ENCODE measurements at regions not wholly inside any gene's neighbourhood (a gene's known extent, or its start where the extent isn't known, plus 50 kb on each side); places are given as distances from the start of the nearest gene placed in this dataset.

DNA sequence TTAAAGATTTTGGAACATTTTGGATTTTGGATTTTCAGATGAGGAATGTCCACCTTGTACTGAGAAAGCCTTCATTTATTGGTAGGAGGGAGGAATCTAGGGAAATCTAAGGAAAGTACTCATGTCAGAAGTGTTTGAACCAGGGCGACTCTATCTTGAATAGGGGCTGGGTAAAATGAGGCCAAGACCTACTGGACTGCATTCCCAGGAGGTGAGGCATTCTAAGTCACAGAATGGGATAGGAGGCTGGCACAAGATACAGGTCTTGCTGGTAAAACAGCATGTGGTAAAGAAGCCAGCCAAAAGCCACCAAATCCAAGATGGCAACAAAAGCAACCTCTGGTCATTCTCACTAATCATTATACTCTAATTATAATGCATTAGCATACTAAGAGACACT lies 118.9 kb downstream of the MXRA5 start:
- H3K27ac Mint-ChIP-seq: no peak overlapping the region
- H3K4me3 Mint-ChIP-seq: no peak overlapping the region
- H3K27ac ChIP-seq (ENCODE audit: low read depth in 1 of 2, low read length in 2 of 2): no peak overlapping the region
- POLR2A ChIA-PET: no interaction called here
- no peak for ATAC-seq (ENCODE audit: poor library complexity)
- H3K9me3 Mint-ChIP-seq: no peaks in the 10 kb centered on the region
- DNase-seq: no peak
- no peaks in the 10 kb centered on the region for H3K27me3 Mint-ChIP-seq
- intact Hi-C loops (cut with DNase I, micrococcal nuclease): no loop called here
- H3K36me3 ChIP-seq (ENCODE audit: insufficient read depth, low read length): no peaks in the 10 kb centered on the region
- H3K9me3 ChIP-seq (ENCODE audit: control insufficient read depth in 1 of 2, insufficient read depth in 1 of 2, low read length in 2 of 2): no peaks in the 10 kb centered on the region
- TF ChIP-seq, protein P1, sequence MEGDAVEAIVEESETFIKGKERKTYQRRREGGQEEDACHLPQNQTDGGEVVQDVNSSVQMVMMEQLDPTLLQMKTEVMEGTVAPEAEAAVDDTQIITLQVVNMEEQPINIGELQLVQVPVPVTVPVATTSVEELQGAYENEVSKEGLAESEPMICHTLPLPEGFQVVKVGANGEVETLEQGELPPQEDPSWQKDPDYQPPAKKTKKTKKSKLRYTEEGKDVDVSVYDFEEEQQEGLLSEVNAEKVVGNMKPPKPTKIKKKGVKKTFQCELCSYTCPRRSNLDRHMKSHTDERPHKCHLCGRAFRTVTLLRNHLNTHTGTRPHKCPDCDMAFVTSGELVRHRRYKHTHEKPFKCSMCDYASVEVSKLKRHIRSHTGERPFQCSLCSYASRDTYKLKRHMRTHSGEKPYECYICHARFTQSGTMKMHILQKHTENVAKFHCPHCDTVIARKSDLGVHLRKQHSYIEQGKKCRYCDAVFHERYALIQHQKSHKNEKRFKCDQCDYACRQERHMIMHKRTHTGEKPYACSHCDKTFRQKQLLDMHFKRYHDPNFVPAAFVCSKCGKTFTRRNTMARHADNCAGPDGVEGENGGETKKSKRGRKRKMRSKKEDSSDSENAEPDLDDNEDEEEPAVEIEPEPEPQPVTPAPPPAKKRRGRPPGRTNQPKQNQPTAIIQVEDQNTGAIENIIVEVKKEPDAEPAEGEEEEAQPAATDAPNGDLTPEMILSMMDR (IDR thresholded peaks at IDR 0.05): no peak
- H3K4me1 Mint-ChIP-seq (ENCODE audit: low read depth): no peaks in the 10 kb centered on the region
- CTCF ChIA-PET: no interaction called here
- no peaks in the 10 kb centered on the region for H3K27me3 ChIP-seq (ENCODE audit: control insufficient read depth in 1 of 2, insufficient read depth in 2 of 2, low read length in 2 of 2)
- no peak overlapping the region for H3K4me3 ChIP-seq (ENCODE audit: low read length)
- no peaks in the 10 kb centered on the region for H3K4me1 ChIP-seq (ENCODE audit: insufficient read depth, low read length)
- no peaks in the 10 kb centered on the region for H3K36me3 Mint-ChIP-seq (ENCODE audit: low read depth)

DNA sequence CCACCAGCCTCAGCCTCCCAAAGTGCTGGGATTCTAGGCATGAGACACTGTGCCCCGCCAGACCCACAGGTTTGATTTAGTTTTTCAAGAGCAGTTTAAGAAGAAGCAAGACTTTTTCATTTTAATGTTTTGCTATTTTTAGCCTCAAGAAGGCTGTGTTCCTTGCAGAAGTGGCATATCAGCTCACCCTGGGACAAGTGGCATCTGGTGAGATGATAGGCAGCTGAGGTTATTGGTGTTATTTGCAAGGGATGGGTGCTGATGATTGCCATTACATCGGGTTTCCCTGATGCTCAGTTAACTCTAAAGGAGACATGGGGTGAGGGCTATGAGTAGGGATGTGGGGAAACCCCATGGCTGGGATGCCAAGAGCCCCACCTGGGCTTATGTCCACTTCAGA lies 120.4 kb downstream of the MXRA5 start:
- Mint-ChIP-seq H3K27ac (no peak overlapping the region), H3K4me1 (ENCODE audit: low read depth) (no peaks in the 10 kb centered on the region), H3K27me3 (no peaks in the 10 kb centered on the region), H3K4me3 (no peak overlapping the region), H3K9me3 (no peaks in the 10 kb centered on the region), H3K36me3 (ENCODE audit: low read depth) (no peaks in the 10 kb centered on the region)
- Histone ChIP-seq H3K4me1 (ENCODE audit: insufficient read depth, low read length) (no peaks in the 10 kb centered on the region), H3K27me3 (ENCODE audit: control insufficient read depth in 1 of 2, insufficient read depth in 2 of 2, low read length in 2 of 2) (no peaks in the 10 kb centered on the region), H3K9me3 (ENCODE audit: control insufficient read depth in 1 of 2, insufficient read depth in 1 of 2, low read length in 2 of 2) (no peaks in the 10 kb centered on the region), H3K4me3 (ENCODE audit: low read length) (no peak overlapping the region), H3K27ac (ENCODE audit: low read depth in 1 of 2, low read length in 2 of 2) (no peak overlapping the region), H3K36me3 (ENCODE audit: insufficient read depth, low read length) (no peaks in the 10 kb centered on the region)
- DNase-seq: no peak
- CTCF ChIA-PET: no interaction called here
- no peak for ATAC-seq (ENCODE audit: poor library complexity)
- POLR2A ChIA-PET: no interaction called here
- intact Hi-C loops (cut with DNase I, micrococcal nuclease): no loop called here
- TF ChIP-seq, protein P1 (IDR thresholded peaks at IDR 0.05): no peak

DNA sequence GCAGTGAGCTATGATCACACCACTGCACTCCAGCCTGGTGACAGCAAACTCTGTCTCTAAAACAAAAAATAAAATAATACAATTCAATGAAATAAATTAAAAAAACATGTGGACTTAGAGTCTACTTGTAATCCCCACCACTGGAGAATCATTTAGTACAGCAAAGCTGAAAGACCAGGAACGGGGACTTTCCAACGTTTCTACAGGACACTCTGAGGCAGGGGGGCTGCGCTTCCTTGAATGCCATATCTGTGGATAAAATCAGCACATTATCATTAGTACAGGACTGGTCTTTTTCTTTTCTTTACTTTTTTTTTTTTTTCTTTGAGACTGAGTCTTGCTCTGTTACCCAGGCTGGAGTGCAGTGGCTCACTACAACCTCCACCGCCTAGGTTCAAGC lies 124.8 kb downstream of the MXRA5 start:
- no peaks in the 10 kb centered on the region for H3K9me3 ChIP-seq (ENCODE audit: control insufficient read depth in 1 of 2, insufficient read depth in 1 of 2, low read length in 2 of 2)
- no peak overlapping the region for H3K27ac ChIP-seq (ENCODE audit: low read depth in 1 of 2, low read length in 2 of 2)
- H3K27me3 ChIP-seq (ENCODE audit: control insufficient read depth in 1 of 2, insufficient read depth in 2 of 2, low read length in 2 of 2): no peaks in the 10 kb centered on the region
- no peaks in the 10 kb centered on the region for H3K36me3 ChIP-seq (ENCODE audit: insufficient read depth, low read length)
- CTCF ChIA-PET: no interaction called here
- ATAC-seq (ENCODE audit: poor library complexity): no peak
- Mint-ChIP-seq H3K9me3 (no peaks in the 10 kb centered on the region), H3K4me3 (no peak overlapping the region), H3K36me3 (ENCODE audit: low read depth) (no peaks in the 10 kb centered on the region), H3K27ac (no peak overlapping the region), H3K27me3 (no peaks in the 10 kb centered on the region), H3K4me1 (ENCODE audit: low read depth) (no peaks in the 10 kb centered on the region)
- TF ChIP-seq, protein P1 (IDR thresholded peaks at IDR 0.05): no peak
- no peak overlapping the region for H3K4me3 ChIP-seq (ENCODE audit: low read length)
- intact Hi-C loops (cut with DNase I, micrococcal nuclease): no loop called here
- POLR2A ChIA-PET: no interaction called here
- H3K4me1 ChIP-seq (ENCODE audit: insufficient read depth, low read length): no peaks in the 10 kb centered on the region
- no peak for DNase-seq

Data from CD4-positive, alpha-beta T cell (primary cell).